ENCODE measurements at regions not wholly inside any gene's neighbourhood (a gene's known extent, or its start where the extent isn't known, plus 50 kb on each side); places are given as distances from the start of the nearest gene placed in this dataset.
"Not testable (repeated sequence)": the region's sequence is repeated elsewhere in the genome, so short reads cannot be mapped to it uniquely, and the experiment has no call there.

- DNase-seq = not testable (repeated sequence)
Measured at GRCh38 chr13:109702030-109702597, 84.3 kb downstream of the IRS2 start.

- peak; percentile 97 for DNase-seq
Measured at GRCh38 chr13:109700176-109700575, 86.2 kb downstream of the IRS2 start.

- peak; percentile 36 for DNase-seq
Measured at GRCh38 chr13:109699628-109700071, 86.7 kb downstream of the IRS2 start.

GRCh38 chr13:109698779-109699178 lies 87.6 kb downstream of the IRS2 start:
- DNase-seq = peak; percentile 24

GRCh38 chr13:109697936-109698335 lies 88.4 kb downstream of the IRS2 start:
- no peak for DNase-seq

GRCh38 chr13:109695402-109696190 lies 90.8 kb downstream of the IRS2 start:
- DNase-seq = no peak

GRCh38 chr13:109694972-109695371 lies 91.4 kb downstream of the IRS2 start:
- DNase-seq = peak; percentile 57

GRCh38 chr13:109693213-109693612 lies 93.2 kb downstream of the IRS2 start:
- DNase-seq = no peak

- no peak for DNase-seq
Measured at GRCh38 chr13:109691689-109692088, 94.7 kb downstream of the IRS2 start.

- DNase-seq = no peak
Measured at GRCh38 chr13:109687559-109688448, 98.6 kb downstream of the IRS2 start.

- DNase-seq = no peak
Measured at GRCh38 chr13:109685203-109685602, 101.2 kb downstream of the IRS2 start.

GRCh38 chr13:109684824-109685202 lies 101.6 kb downstream of the IRS2 start:
- no peak for DNase-seq

GRCh38 chr13:109684084-109684823 lies 102.1 kb downstream of the IRS2 start:
- DNase-seq = no peak

GRCh38 chr13:109682534-109683244 lies 103.7 kb downstream of the IRS2 start:
- no peak for DNase-seq

- DNase-seq = no peak
Measured at GRCh38 chr13:109680930-109681329, 105.5 kb downstream of the IRS2 start.

- no peak for DNase-seq
Measured at GRCh38 chr13:109680288-109680687, 106.1 kb downstream of the IRS2 start.

GRCh38 chr13:109678459-109678858 lies 107.9 kb downstream of the IRS2 start:
- no peak for DNase-seq

- no peak for DNase-seq
Measured at GRCh38 chr13:109677206-109677605, 109.2 kb downstream of the IRS2 start.

- DNase-seq = no peak
Measured at GRCh38 chr13:109673477-109673876, 112.9 kb downstream of the IRS2 start.

GRCh38 chr13:109672545-109672944 lies 113.8 kb downstream of the IRS2 start:
- DNase-seq = no peak

- DNase-seq = no peak
Measured at GRCh38 chr13:109671919-109672318, 114.5 kb downstream of the IRS2 start.

- DNase-seq = no peak
Measured at GRCh38 chr13:109670776-109671175, 115.6 kb downstream of the IRS2 start.
